Breast epithelium (tissue), 4 donors: ENCODE measurements at regions not wholly inside any gene's neighbourhood (a gene's known extent, or its start where the extent isn't known, plus 50 kb on each side); places are given as distances from the start of the nearest gene placed in this dataset.

ENCODE experiments used
- DNase-seq, 2 donors: peaks; one replicate each; pipeline ENCODE4 v3.0.0-alpha.2; 2019; ENCODE audit warnings: low spot score in 2 of 2
- H3K27ac ChIP-seq, 2 donors: fragments of 200-600 bp; sonication (generic) in 1 of 2; one replicate each; pipeline ENCODE4 v1.5.1; 2016 to 2019; ENCODE audit warnings: mild to moderate bottlenecking in 1 of 2
- H3K27me3 ChIP-seq, 2 donors: fragments of 200-600 bp; sonication (generic) in 1 of 2; one replicate each; pipeline versions ENCODE4 v1.5.1 to v1.6.0; 2017 to 2019; ENCODE audit warnings: control low read depth in 1 of 2, mild to moderate bottlenecking in 1 of 2
- H3K36me3 ChIP-seq: fragments of 200-600 bp; one replicate; pipeline ENCODE4 v1.5.1; 2019
- H3K4me1 ChIP-seq, 2 donors: fragments of 200-600 bp; sonication (generic); one replicate each; pipeline ENCODE4 v1.5.1; 2016 to 2019; ENCODE audit warnings: control low read depth in 1 of 2
- H3K4me3 ChIP-seq, 3 donors: fragments of 200-600 bp; sonication (generic); 1 replicate in 2 of 3; 2 replicates in 1 of 3; pipeline ENCODE4 v1.5.1; 2016 to 2019; ENCODE audit warnings: mild to moderate bottlenecking in 3 of 3, moderate library complexity in 2 of 3
- H3K9me3 ChIP-seq, 2 donors: fragments of 200-600 bp; sonication (generic) in 1 of 2; one replicate each; pipeline ENCODE4 v1.5.1; 2016 to 2019; ENCODE audit warnings: control low read depth in 1 of 2
- POLR2A ChIP-seq: fragments of 450-650 bp; IDR thresholded peaks from one replicate; pipeline ENCODE4 v1.6.1; 2016; ENCODE audit warnings: antibody characterized with exemption, mild to moderate bottlenecking, moderate library complexity
- POLR2AphosphoS5 ChIP-seq, 3 donors: sonication (generic); formaldehyde crosslinking; IDR thresholded peaks; one replicate each; pipeline ENCODE4 v1.6.1; 2017; ENCODE audit warnings: antibody characterized with exemption in 3 of 3
- intact Hi-C: fragments of 100-400 bp; cut with DNase I; formaldehyde crosslinking; loops from one replicate; pipeline ENCODE4 v1.15.1; 2023; ENCODE audit warnings: low total_unique reads
- TF ChIP-seq, protein P1 (sequence below), 3 donors: fragments of 450-650 bp; IDR thresholded peaks; one replicate each; pipeline ENCODE4 v1.5.1; 2016 to 2017; ENCODE audit warnings: antibody characterized with exemption in 3 of 3, mild to moderate bottlenecking in 3 of 3, moderate library complexity in 3 of 3

DNA sequence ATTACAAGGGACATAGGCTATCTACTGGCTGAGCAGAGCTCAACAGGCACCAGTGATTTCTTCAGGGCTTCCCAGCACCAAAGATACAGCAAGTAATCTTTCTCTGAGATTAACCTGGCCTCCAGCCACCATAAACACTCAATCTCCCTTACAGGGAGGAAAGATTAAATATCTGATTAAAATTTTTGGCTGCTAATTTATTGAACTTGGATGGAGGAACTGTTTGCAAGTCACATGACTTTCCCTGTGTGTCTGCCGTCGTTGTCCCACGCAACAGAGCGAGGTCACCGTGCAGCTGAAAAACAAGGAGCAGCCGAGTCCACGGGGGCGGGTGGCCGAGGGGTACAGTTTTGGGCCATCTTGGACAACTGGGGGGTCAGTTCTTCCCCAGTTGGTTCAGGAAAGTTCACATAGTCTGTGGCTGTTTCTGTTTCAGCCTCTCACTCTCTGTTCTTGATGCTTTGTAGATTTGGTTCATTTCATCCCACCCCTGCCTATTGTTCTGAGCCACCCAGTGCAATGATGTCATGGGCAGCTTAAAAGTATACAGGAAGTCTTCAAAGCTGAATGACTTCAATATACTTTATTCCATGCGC is 186.8 kb upstream of the CTAGE1 start:
- Histone ChIP-seq H3K27ac (peak overlapping the region; percentile 74 to 83), H3K27me3 (no peaks in the 10 kb centered on the region), H3K4me1 (no peaks in the 10 kb centered on the region), H3K36me3 (no peaks in the 10 kb centered on the region), H3K9me3 (no peaks in the 10 kb centered on the region), H3K4me3 (peak overlapping the region in 2 of 3 donors; percentile 39 to 61)
- intact Hi-C loops, result no loop called here
- peak; percentile 41 to 55 for DNase-seq
- TF ChIP-seq, protein P1, sequence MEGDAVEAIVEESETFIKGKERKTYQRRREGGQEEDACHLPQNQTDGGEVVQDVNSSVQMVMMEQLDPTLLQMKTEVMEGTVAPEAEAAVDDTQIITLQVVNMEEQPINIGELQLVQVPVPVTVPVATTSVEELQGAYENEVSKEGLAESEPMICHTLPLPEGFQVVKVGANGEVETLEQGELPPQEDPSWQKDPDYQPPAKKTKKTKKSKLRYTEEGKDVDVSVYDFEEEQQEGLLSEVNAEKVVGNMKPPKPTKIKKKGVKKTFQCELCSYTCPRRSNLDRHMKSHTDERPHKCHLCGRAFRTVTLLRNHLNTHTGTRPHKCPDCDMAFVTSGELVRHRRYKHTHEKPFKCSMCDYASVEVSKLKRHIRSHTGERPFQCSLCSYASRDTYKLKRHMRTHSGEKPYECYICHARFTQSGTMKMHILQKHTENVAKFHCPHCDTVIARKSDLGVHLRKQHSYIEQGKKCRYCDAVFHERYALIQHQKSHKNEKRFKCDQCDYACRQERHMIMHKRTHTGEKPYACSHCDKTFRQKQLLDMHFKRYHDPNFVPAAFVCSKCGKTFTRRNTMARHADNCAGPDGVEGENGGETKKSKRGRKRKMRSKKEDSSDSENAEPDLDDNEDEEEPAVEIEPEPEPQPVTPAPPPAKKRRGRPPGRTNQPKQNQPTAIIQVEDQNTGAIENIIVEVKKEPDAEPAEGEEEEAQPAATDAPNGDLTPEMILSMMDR (IDR thresholded peaks at IDR 0.05), result no peak
- TF ChIP-seq POLR2A, result no peak
- TF ChIP-seq POLR2AphosphoS5 (IDR thresholded peaks at IDR 0.05), result no peak

DNA sequence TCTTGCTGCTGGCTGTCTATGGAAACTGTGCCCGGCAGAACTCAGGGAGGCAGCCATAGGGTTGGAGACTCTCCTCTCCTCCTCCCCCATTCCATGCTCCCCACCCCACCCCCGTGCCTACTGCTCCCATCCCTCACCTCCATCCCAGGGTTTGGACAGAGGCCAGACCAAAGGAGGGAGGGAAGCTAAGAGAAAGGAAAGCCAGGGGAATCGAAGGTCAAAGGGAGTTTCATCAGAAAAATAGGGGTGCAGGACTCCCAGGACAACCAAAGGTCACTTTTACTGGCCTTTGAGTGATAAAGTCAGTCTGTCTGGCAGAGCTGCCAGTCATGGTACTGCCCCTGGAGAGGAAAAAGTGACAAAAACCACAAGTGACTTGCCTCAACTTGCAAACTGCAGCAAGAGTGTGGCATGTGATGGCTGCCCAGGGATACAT is 187.3 kb upstream of the CTAGE1 start:
- TF ChIP-seq POLR2A (no peak), POLR2AphosphoS5 (IDR thresholded peaks at IDR 0.05) (no peak)
- TF ChIP-seq, protein P1 (IDR thresholded peaks at IDR 0.05), result no peak
- Histone ChIP-seq H3K9me3 (no peaks in the 10 kb centered on the region), H3K27ac (peak overlapping the region; percentile 74 to 83), H3K36me3 (no peaks in the 10 kb centered on the region), H3K4me1 (no peaks in the 10 kb centered on the region), H3K27me3 (no peaks in the 10 kb centered on the region), H3K4me3 (peak overlapping the region in 2 of 3 donors; percentile 39 to 61)
- intact Hi-C loops, result no loop called here
- peak in 1 of 2 donors; percentile 32 for DNase-seq

DNA sequence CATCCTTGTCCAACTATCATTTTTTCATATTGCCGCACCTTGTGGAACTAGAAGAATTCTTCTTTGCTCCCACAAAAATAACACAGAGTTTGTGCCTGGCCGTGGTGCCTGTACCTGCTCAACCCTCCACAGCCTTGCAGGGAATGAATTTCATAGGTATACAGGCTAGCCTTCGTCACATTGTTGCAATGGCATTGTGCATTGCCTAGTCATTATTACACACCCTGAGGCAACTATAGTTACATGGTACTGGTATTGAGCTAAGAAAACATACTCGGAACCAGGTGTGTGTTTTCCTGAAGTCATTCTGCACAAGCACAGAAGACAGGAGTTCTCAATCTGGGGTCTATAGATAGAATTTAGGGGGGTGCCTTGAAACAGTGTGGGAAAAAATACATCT is 188.0 kb upstream of the CTAGE1 start:
- no peak for DNase-seq
- Histone ChIP-seq H3K27ac (peak overlapping the region in 1 of 2 donors; percentile 83), H3K4me3 (no peak overlapping the region), H3K4me1 (no peaks in the 10 kb centered on the region), H3K27me3 (no peaks in the 10 kb centered on the region), H3K9me3 (no peaks in the 10 kb centered on the region), H3K36me3 (no peaks in the 10 kb centered on the region)
- intact Hi-C loops, result no loop called here
- TF ChIP-seq POLR2AphosphoS5 (IDR thresholded peaks at IDR 0.05), result no peak

DNA sequence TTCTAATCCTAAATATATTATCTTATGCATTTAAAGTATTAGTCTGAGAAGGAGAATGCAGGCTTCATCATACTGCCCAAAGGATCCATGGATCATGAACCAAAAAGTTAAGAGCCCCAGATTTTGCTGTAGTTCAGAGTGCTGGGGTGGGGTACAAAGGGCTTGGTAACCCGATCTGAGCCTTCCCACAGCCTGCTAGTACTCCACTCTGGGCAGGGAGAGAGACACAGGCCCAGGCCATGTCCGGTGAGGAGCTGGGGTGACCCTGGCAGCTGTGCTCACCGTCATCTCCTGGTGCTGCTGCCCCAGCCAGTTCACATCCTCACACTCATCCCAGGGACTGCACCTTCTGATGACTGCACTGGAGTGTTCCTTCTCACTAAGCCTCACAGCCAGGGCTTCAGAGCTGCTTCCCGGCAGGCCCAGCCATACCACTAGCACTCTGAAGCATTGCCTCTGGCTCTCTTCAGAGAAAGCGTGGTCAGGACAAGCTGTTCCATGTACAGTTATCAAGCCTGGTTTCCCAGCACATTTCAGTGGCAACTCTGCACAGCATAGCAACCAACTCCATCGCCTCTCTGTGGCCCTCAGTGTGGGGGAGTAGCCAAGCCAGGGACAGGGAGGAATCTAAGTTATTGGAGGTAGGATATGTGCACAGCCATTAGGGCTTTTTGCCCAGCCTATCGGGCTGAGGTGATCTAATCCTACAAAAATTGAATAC is 189.0 kb upstream of the CTAGE1 start:
- no peak for TF ChIP-seq POLR2A
- no peak for TF ChIP-seq POLR2AphosphoS5 (IDR thresholded peaks at IDR 0.05)
- TF ChIP-seq, protein P1 (IDR thresholded peaks at IDR 0.05), result no peak
- H3K9me3 ChIP-seq, result no peaks in the 10 kb centered on the region
- H3K36me3 ChIP-seq, result no peaks in the 10 kb centered on the region
- H3K4me3 ChIP-seq, result no peak overlapping the region
- no peaks in the 10 kb centered on the region for H3K27me3 ChIP-seq
- H3K4me1 ChIP-seq, result no peaks in the 10 kb centered on the region
- no peak overlapping the region for H3K27ac ChIP-seq
- intact Hi-C loops, result no loop called here
- no peak for DNase-seq

DNA sequence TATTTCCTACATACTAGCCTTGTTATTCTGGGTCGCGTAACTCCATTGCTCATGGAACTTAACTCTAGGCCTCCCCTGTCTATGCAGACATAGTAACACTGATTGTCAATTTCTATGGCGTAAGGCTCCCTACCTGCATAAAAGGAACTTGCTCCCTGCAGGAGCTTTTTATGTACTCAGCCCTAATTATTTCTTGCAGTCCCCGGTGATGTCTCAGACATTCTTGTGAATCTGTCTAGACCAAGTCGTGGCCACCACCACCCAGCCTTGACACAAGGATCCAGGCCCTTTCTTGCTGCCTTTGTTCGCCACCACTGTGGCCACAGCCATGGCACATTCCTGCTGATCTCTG is 189.5 kb upstream of the CTAGE1 start:
- Histone ChIP-seq H3K9me3 (no peaks in the 10 kb centered on the region), H3K36me3 (no peaks in the 10 kb centered on the region), H3K27ac (no peak overlapping the region), H3K27me3 (no peaks in the 10 kb centered on the region), H3K4me1 (no peaks in the 10 kb centered on the region), H3K4me3 (no peak overlapping the region)
- DNase-seq, result no peak
- no peak for TF ChIP-seq POLR2A
- TF ChIP-seq POLR2AphosphoS5 (IDR thresholded peaks at IDR 0.05), result no peak
- TF ChIP-seq, protein P1 (IDR thresholded peaks at IDR 0.05), result no peak
- intact Hi-C loops, result no loop called here
